Endothelial cell of umbilical vein (primary cell): ENCODE measurements at regions not wholly inside any gene's neighbourhood (a gene's known extent, or its start where the extent isn't known, plus 50 kb on each side); places are given as distances from the start of the nearest gene placed in this dataset.

ENCODE experiments used
- CTCF ChIP-seq, 2 donors: IDR thresholded peaks; 1 replicate in 1 of 2; 2 replicates in 1 of 2; pipeline ENCODE4 v1.5.1; 2011; ENCODE audit warnings: low read length in 2 of 2, mild to moderate bottlenecking in 2 of 2, moderate library complexity in 2 of 2, control low read depth in 1 of 2, inconsistent platforms in 1 of 2, low read depth in 1 of 2; ENCODE audit not compliant: insufficient read depth in 1 of 2; ENCODE audit errors: extremely low read depth in 1 of 2
- EZH2 ChIP-seq: IDR thresholded peaks from 2 replicates; pipeline ENCODE4 v1.6.1; 2012; ENCODE audit warnings: borderline replicate concordance, low read depth, mild to moderate bottlenecking, moderate library complexity, low read length, inconsistent platforms; ENCODE audit not compliant: severe bottlenecking
- FOS ChIP-seq: IDR thresholded peaks from 2 replicates; pipeline ENCODE4 v1.6.1; 2011; ENCODE audit warnings: mild to moderate bottlenecking, low read length, moderate library complexity, borderline replicate concordance; ENCODE audit not compliant: insufficient read depth
- JUN ChIP-seq: IDR thresholded peaks from 2 replicates; pipeline ENCODE4 v1.6.1; 2011; ENCODE audit warnings: borderline replicate concordance, low read depth; ENCODE audit not compliant: insufficient read length, insufficient read depth
- MAX ChIP-seq: IDR thresholded peaks from 2 replicates; pipeline ENCODE4 v1.6.1; 2011; ENCODE audit not compliant: insufficient read depth, insufficient read length
- MYC ChIP-seq: IDR thresholded peaks from one replicate; pipeline ENCODE4 v1.6.1; 2011; ENCODE audit warnings: mild to moderate bottlenecking, low read depth, low read length
- POLR2A ChIP-seq: IDR thresholded peaks from 2 replicates; pipeline ENCODE4 v1.6.1; 2012; ENCODE audit warnings: low read depth, mild to moderate bottlenecking, control low read depth, low read length
- POLR2AphosphoS5 ChIP-seq: IDR thresholded peaks from 2 replicates; pipeline ENCODE4 v1.6.1; 2012; ENCODE audit warnings: low read depth, mild to moderate bottlenecking, control low read depth, low read length, moderate library complexity; ENCODE audit not compliant: insufficient read depth

- TF ChIP-seq POLR2A: no peak
- no peak for TF ChIP-seq POLR2AphosphoS5
- TF ChIP-seq CTCF (IDR thresholded peaks at IDR 0.05; ENCODE audit: extremely low read depth in 1 of 2, insufficient read depth in 1 of 2, low read depth in 1 of 2, low read length in 2 of 2): no peak
- no peak for TF ChIP-seq EZH2
- TF ChIP-seq MYC: no peak
- no peak for TF ChIP-seq MAX
- no peak for TF ChIP-seq JUN
- no peak for TF ChIP-seq FOS
Observed at GRCh38 chr12:91663310-91663709, 480.7 kb upstream of the DCN start.
